C4-2B (cell line): ENCODE measurements at regions not wholly inside any gene's neighbourhood (a gene's known extent, or its start where the extent isn't known, plus 50 kb on each side); places are given as distances from the start of the nearest gene placed in this dataset.

Experiments used
- ZFX ChIP-seq: fragments of 450-650 bp; IDR thresholded peaks from 2 replicates; pipeline ENCODE4 v1.6.1; 2017
- TF ChIP-seq, protein P1 (sequence below): fragments of 450-650 bp; conservative IDR thresholded peaks from 2 replicates; pipeline ENCODE4 v1.5.1; 2017; ENCODE audit warnings: mild to moderate bottlenecking

DNA sequence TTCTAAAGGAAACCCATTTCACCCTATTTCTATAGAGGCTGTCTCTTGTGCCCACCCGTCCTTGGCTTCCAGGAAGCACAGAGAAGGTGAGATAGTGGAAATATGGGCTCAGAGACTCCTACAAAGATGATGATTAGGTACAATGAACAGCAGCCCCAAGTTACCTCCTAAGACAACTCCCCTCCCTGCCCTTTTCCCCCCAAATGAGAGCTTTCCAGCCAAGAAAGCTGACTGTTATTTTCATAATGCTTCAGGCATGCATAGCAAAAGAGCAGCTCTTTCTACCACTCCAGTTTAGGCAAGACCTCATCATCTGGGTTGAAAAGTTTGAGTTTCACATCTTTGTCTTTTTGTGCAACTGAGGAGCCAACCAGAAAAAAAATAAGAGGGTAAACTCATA is 248.8 kb upstream of the ADAMTS9 start:
- no peak for TF ChIP-seq ZFX
- TF ChIP-seq, protein P1, sequence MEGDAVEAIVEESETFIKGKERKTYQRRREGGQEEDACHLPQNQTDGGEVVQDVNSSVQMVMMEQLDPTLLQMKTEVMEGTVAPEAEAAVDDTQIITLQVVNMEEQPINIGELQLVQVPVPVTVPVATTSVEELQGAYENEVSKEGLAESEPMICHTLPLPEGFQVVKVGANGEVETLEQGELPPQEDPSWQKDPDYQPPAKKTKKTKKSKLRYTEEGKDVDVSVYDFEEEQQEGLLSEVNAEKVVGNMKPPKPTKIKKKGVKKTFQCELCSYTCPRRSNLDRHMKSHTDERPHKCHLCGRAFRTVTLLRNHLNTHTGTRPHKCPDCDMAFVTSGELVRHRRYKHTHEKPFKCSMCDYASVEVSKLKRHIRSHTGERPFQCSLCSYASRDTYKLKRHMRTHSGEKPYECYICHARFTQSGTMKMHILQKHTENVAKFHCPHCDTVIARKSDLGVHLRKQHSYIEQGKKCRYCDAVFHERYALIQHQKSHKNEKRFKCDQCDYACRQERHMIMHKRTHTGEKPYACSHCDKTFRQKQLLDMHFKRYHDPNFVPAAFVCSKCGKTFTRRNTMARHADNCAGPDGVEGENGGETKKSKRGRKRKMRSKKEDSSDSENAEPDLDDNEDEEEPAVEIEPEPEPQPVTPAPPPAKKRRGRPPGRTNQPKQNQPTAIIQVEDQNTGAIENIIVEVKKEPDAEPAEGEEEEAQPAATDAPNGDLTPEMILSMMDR, result no peak
